A549 (cell line): ENCODE measurements at regions not wholly inside any gene's neighbourhood (a gene's known extent, or its start where the extent isn't known, plus 50 kb on each side); places are given as distances from the start of the nearest gene placed in this dataset.
A peak's percentile ranks its signal among the peaks of the same experiment; 100 is the strongest.

ENCODE experiments used
- ATAC-seq, 2 experiments: fragments of 200-7000 bp in 1 of 2; fragments of >200 bp in 1 of 2; cut with Nextera tagmentation in 1 of 2; cut with Tn5 transposase in 1 of 2; 3 replicates each; pipeline versions ENCODE4 v1.8.0 to v1.9.1; 2018 to 2020; ENCODE audit warnings: mild to moderate bottlenecking in 1 of 2, moderate library complexity in 1 of 2
- CTCF ChIA-PET: fragments of 300-600 bp; sonication (Branson Sonifier 250); formaldehyde crosslinking; extraction: SDS; loops from one replicate; lab custom pipeline; 2021; ENCODE audit warnings: antibody characterized with exemption, inconsistent platforms; lab: Yijun Ruan, JAX
- POLR2A ChIA-PET: fragments of 350-600 bp; formaldehyde crosslinking; extraction: SDS; loops from one replicate; lab custom pipeline; 2021; ENCODE audit warnings: antibody characterized with exemption, inconsistent platforms; lab: Yijun Ruan, JAX
- DNase-seq, 2 experiments: peaks; one replicate each; pipeline versions ENCODE4 v3.0.0 to v3.0.0-alpha.2; 2011 to 2016; ENCODE audit warnings: low read depth in 1 of 2, low spot score in 1 of 2
- FAIRE-seq: peaks from 2 replicates; lab custom pipeline; 2011; peaks lifted over from hg19 to GRCh38; lab: Jason Lieb, UNC
- H3K27ac ChIP-seq, 2 experiments: fragments of >200 bp; sonication (Bioruptor Twin); formaldehyde crosslinking; 3 replicates each; pipeline ENCODE4 v1.5.1; 2016 to 2017
- H3K4me1 ChIP-seq: fragments of >200 bp; sonication (Bioruptor Twin); formaldehyde crosslinking; 3 replicates; pipeline ENCODE4 v1.6.1; 2016
- H3K4me2 ChIP-seq: fragments of >200 bp; sonication (Bioruptor Twin); formaldehyde crosslinking; 3 replicates; pipeline ENCODE4 v1.6.1; 2016
- H3K4me3 ChIP-seq: fragments of >200 bp; sonication (Bioruptor Twin); formaldehyde crosslinking; 3 replicates; pipeline ENCODE4 v1.5.1; 2016
- H3K9me3 ChIP-seq: fragments of >200 bp; sonication (Bioruptor Twin); formaldehyde crosslinking; 3 replicates; pipeline ENCODE4 v1.6.1; 2016
- CBX2 ChIP-seq: fragments of 200-600 bp; sonication (generic); IDR thresholded peaks from 2 replicates; pipeline ENCODE4 v1.6.1; 2016; ENCODE audit warnings: low read depth, mild to moderate bottlenecking, borderline replicate concordance
- EHMT2 ChIP-seq: fragments of 200-600 bp; sonication (generic); IDR thresholded peaks from 2 replicates; pipeline ENCODE4 v1.6.1; 2016; ENCODE audit warnings: antibody characterized with exemption, low read depth, mild to moderate bottlenecking, moderate library complexity
- HDAC2 ChIP-seq: fragments of 200-600 bp; sonication (generic); IDR thresholded peaks from 2 replicates; pipeline ENCODE4 v1.6.1; 2016
- KDM5A ChIP-seq: fragments of 200-600 bp; sonication (generic); IDR thresholded peaks from 2 replicates; pipeline ENCODE4 v1.6.1; 2016; ENCODE audit warnings: antibody characterized with exemption, mild to moderate bottlenecking
- MAFK ChIP-seq: fragments of 450-650 bp; IDR thresholded peaks from 2 replicates; pipeline ENCODE4 v1.6.1; 2014; ENCODE audit not compliant: partially characterized antibody
- MAZ ChIP-seq: fragments of 150-350 bp; IDR thresholded peaks from 2 replicates; pipeline ENCODE4 v1.6.1; 2014; ENCODE audit warnings: antibody characterized with exemption, low read depth, low read length, borderline replicate concordance
- POLR2A ChIP-seq: IDR thresholded peaks from 2 replicates; pipeline ENCODE4 v1.6.1; 2012; ENCODE audit warnings: mild to moderate bottlenecking, low read length
- RAD21 ChIP-seq, 2 experiments: fragments of >200 bp in 1 of 2; sonication (Bioruptor Twin) in 1 of 2; formaldehyde crosslinking in 1 of 2; IDR thresholded peaks in 1 of 2; conservative IDR thresholded peaks in 1 of 2; 2 replicates in 1 of 2; 3 replicates in 1 of 2; pipeline ENCODE4 v1.6.1; 2012 to 2018; ENCODE audit warnings: inconsistent platforms in 1 of 2
- RFX5 ChIP-seq: fragments of 450-650 bp; IDR thresholded peaks from 2 replicates; pipeline ENCODE4 v1.7.1; 2014; ENCODE audit warnings: antibody characterized with exemption, mild to moderate bottlenecking, moderate library complexity
- ZNF302 ChIP-seq: fragments of 250-450 bp; sonication (Bioruptor Pico); IDR thresholded peaks from 2 replicates; pipeline ENCODE4 v1.9.0; 2021; ENCODE audit warnings: inconsistent platforms, mild to moderate bottlenecking, moderate library complexity
- WGBS: methylation state at CpG from one replicate; pipeline ENCODE4 v1.1.6; 2017; ENCODE audit errors: missing lambda C conversion rate; 5-methylcytosine and 5-hydroxymethylcytosine counted together
- TF ChIP-seq, protein P1 (sequence below): fragments of 200-600 bp; sonication (generic); IDR thresholded peaks from 2 replicates; pipeline ENCODE4 v1.6.1; 2016; ENCODE audit warnings: antibody characterized with exemption, mild to moderate bottlenecking, moderate library complexity
- TF ChIP-seq, protein P2 (sequence below): fragments of 250-450 bp; sonication (Bioruptor Pico); IDR thresholded peaks from 2 replicates; pipeline ENCODE4 v1.5.0; 2021; ENCODE audit warnings: mild to moderate bottlenecking, moderate library complexity, borderline replicate concordance
- TF ChIP-seq, protein P3 (sequence below): fragments of 150-350 bp; IDR thresholded peaks from 2 replicates; pipeline ENCODE4 v1.6.1; 2014; ENCODE audit warnings: low read depth, mild to moderate bottlenecking, low read length

DNA sequence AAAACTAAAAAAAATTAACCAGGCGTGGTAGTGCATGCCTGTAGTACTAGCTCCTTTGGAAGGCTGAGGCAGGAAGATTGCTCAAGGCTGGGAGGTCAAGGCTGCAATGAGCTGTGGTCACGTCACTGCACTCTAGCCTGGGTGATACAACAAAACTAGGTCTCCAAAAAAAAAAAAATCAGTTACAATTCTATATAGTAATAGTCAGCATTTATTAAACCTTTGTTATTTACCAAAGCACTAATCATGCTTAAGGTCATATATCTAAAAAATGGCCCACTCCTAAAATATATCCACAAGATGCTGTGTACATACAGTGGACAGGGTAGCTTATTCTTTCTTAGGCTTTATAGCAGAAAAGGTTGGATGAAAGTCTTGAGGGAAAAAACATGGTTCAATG is 152.4 kb downstream of the TFAP2A start:
- Histone ChIP-seq H3K4me1 (no peaks in the 10 kb centered on the region), H3K4me3 (no peak overlapping the region), H3K27ac (no peak overlapping the region), H3K9me3 (no peaks in the 10 kb centered on the region), H3K4me2 (no peak overlapping the region)
- ATAC-seq (no peak), FAIRE-seq (no peak), DNase-seq (no peak)
- CTCF ChIA-PET, result interaction anchor here (0.7 to 1.0 kb wide), 2 partner anchors 9 to 31 kb away, joined by 4 read pairs; no protein-coding TSS in a partner anchor
- WGBS, result 88% methylated on average over 2 of the region's 2 CpGs
- TF ChIP-seq MAFK (peak; percentile 40), HDAC2 (no peak)
- POLR2A ChIA-PET, result no interaction called here

DNA sequence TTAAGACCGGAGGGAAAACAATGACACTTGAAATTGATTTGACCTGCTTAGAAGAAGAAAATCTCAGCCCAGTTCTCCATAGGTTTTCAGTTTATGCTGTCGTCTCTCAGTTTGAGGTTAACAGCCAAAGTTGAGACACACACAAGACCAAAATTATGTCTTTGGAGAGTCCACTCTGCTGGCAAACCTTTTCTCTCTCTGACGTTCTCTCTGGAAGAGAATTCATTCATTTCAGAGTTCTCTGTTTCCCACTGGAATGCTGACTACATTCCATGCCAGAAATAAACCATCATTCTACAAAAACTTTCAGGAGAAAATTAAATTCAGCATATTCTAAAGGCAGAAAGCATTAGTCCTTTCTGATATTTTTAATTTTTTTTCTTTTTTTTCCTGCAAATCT is 155.2 kb downstream of the TFAP2A start:
- 63% methylated on average over 3 of the region's 3 CpGs for WGBS
- POLR2A ChIA-PET, result no interaction called here
- Histone ChIP-seq H3K9me3 (no peaks in the 10 kb centered on the region), H3K4me1 (no peaks in the 10 kb centered on the region), H3K4me3 (no peak overlapping the region)
- DNase-seq (no peak), FAIRE-seq (no peak)
- CTCF ChIA-PET, result no interaction called here
- TF ChIP-seq CBX2, result no peak
- TF ChIP-seq POLR2A, result no peak
- no peak for TF ChIP-seq RFX5
- TF ChIP-seq, protein P1, sequence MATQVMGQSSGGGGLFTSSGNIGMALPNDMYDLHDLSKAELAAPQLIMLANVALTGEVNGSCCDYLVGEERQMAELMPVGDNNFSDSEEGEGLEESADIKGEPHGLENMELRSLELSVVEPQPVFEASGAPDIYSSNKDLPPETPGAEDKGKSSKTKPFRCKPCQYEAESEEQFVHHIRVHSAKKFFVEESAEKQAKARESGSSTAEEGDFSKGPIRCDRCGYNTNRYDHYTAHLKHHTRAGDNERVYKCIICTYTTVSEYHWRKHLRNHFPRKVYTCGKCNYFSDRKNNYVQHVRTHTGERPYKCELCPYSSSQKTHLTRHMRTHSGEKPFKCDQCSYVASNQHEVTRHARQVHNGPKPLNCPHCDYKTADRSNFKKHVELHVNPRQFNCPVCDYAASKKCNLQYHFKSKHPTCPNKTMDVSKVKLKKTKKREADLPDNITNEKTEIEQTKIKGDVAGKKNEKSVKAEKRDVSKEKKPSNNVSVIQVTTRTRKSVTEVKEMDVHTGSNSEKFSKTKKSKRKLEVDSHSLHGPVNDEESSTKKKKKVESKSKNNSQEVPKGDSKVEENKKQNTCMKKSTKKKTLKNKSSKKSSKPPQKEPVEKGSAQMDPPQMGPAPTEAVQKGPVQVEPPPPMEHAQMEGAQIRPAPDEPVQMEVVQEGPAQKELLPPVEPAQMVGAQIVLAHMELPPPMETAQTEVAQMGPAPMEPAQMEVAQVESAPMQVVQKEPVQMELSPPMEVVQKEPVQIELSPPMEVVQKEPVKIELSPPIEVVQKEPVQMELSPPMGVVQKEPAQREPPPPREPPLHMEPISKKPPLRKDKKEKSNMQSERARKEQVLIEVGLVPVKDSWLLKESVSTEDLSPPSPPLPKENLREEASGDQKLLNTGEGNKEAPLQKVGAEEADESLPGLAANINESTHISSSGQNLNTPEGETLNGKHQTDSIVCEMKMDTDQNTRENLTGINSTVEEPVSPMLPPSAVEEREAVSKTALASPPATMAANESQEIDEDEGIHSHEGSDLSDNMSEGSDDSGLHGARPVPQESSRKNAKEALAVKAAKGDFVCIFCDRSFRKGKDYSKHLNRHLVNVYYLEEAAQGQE, result no peak
- TF ChIP-seq MAFK, result no peak
- TF ChIP-seq, protein P2, sequence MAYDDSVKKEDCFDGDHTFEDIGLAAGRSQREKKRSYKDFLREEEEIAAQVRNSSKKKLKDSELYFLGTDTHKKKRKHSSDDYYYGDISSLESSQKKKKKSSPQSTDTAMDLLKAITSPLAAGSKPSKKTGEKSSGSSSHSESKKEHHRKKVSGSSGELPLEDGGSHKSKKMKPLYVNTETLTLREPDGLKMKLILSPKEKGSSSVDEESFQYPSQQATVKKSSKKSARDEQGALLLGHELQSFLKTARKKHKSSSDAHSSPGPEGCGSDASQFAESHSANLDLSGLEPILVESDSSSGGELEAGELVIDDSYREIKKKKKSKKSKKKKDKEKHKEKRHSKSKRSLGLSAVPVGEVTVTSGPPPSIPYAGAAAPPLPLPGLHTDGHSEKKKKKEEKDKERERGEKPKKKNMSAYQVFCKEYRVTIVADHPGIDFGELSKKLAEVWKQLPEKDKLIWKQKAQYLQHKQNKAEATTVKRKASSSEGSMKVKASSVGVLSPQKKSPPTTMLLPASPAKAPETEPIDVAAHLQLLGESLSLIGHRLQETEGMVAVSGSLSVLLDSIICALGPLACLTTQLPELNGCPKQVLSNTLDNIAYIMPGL (CRISPR knock-in tag), result no peak
- no peak for TF ChIP-seq ZNF302 (CRISPR knock-in tag)
- TF ChIP-seq RAD21 (conservative IDR thresholded peaks at IDR 0.05 in 1 of 2, IDR thresholded peaks at IDR 0.05 in 1 of 2), result no peak
- TF ChIP-seq KDM5A, result no peak
- TF ChIP-seq EHMT2, result no peak
- TF ChIP-seq, all 56 proteins: peak for 0
- Histone ChIP-seq H3K4me2 (no peak overlapping the region), H3K27ac (no peak overlapping the region)
- no peak for ATAC-seq

DNA sequence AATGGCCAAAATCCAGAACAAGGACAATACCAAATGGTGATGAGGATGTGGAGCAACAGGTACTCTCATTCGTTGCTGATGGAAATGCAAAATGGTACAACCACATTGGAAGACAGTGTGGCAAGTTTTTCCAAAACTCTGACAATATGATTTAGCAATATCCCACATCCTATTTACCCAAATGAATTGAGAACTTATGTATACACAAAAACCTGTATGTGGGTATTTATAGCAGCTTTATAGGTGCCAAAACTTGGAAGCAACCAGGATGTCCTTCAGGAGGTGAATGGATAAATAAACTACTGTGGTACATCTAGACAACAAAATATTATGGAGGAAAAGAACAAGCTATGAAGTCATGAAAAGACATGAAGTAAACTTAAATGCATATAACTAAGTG is 156.5 kb downstream of the TFAP2A start:
- no peak overlapping the region for H3K27ac ChIP-seq
- no peaks in the 10 kb centered on the region for H3K9me3 ChIP-seq
- POLR2A ChIA-PET, result no interaction called here
- CTCF ChIA-PET, result interaction anchor here (0.9 kb wide), 1 partner anchor 11 kb away, joined by 3 read pairs; no protein-coding TSS in a partner anchor
- H3K4me3 ChIP-seq, result no peak overlapping the region
- ATAC-seq (no peak), FAIRE-seq (no peak), DNase-seq (no peak)
- 69% methylated on average over 1 of the region's 1 CpG for WGBS
- no peak overlapping the region for H3K4me2 ChIP-seq
- TF ChIP-seq, protein P3, sequence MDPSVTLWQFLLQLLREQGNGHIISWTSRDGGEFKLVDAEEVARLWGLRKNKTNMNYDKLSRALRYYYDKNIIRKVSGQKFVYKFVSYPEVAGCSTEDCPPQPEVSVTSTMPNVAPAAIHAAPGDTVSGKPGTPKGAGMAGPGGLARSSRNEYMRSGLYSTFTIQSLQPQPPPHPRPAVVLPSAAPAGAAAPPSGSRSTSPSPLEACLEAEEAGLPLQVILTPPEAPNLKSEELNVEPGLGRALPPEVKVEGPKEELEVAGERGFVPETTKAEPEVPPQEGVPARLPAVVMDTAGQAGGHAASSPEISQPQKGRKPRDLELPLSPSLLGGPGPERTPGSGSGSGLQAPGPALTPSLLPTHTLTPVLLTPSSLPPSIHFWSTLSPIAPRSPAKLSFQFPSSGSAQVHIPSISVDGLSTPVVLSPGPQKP, result no peak
- TF ChIP-seq, protein P1, result no peak
- no peak for TF ChIP-seq MAZ
- H3K4me1 ChIP-seq, result no peaks in the 10 kb centered on the region
